HFF-Myc (cell line): ENCODE measurements at regions not wholly inside any gene's neighbourhood (a gene's known extent, or its start where the extent isn't known, plus 50 kb on each side); places are given as distances from the start of the nearest gene placed in this dataset.

Experiments used
- DNase-seq: peaks from one replicate; pipeline ENCODE4 v3.0.0-alpha.2; 2011; ENCODE audit warnings: low read depth; ENCODE audit errors: extremely low read depth
- H3K4me3 ChIP-seq: replicated peaks from 2 replicates; pipeline ENCODE4 v1.5.1; 2011; ENCODE audit warnings: low read depth, mild to moderate bottlenecking, control low read depth, low read length
- CTCF ChIP-seq: IDR thresholded peaks from 2 replicates; pipeline ENCODE4 v1.5.1; 2012; ENCODE audit warnings: mild to moderate bottlenecking, low read depth, low read length, control low read depth; ENCODE audit errors: missing control alignments

DNA sequence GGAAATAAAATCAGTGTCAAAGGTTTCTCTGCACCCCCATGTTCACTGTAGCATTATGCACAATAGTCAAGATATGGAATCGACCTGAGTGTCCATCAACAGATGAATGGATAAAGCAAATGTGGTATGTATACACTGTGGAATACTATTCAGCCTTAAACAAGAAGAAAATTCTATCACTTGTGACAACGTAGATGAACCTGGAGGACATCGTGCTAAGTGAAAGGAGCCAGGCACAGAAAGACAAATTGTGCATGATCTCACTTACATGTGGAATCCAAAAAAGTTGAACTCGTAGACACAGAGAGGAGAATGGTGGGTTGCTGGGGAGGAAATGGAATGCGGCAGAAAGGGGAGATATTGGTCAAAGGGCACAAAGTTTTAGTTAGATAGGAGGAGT, 136.3 kb upstream of the ESR1 start:
- TF ChIP-seq CTCF: no peak
- no peak for DNase-seq
- H3K4me3 ChIP-seq: no peak overlapping the region

GRCh38 chr6:151674578-151674977, 132.9 kb upstream of the ESR1 start:
- TF ChIP-seq CTCF: no peak
- no peak for DNase-seq
- no peak overlapping the region for H3K4me3 ChIP-seq

GRCh38 chr6:151675746-151676459, 131.6 kb upstream of the ESR1 start:
- H3K4me3 ChIP-seq: no peak overlapping the region
- no peak for DNase-seq
- peak; percentile 81 for TF ChIP-seq CTCF

GRCh38 chr6:151676460-151676945, 131.0 kb upstream of the ESR1 start:
- TF ChIP-seq CTCF: no peak
- no peak for DNase-seq
- no peak overlapping the region for H3K4me3 ChIP-seq

- DNase-seq: no peak
- no peak for TF ChIP-seq CTCF
- no peak overlapping the region for H3K4me3 ChIP-seq
These were observed 130.1 kb upstream of the ESR1 start for GRCh38 chr6:151677404-151677803.

- no peak for TF ChIP-seq CTCF
- DNase-seq: peak; percentile 91
These were observed 128.4 kb upstream of the ESR1 start for GRCh38 chr6:151679081-151679480.

GRCh38 chr6:151679941-151680340, 127.5 kb upstream of the ESR1 start:
- DNase-seq: no peak
- TF ChIP-seq CTCF: no peak
- no peak overlapping the region for H3K4me3 ChIP-seq

More at GRCh38 chr6:151679081-151679480, 128.4 kb upstream of the ESR1 start:
- no peak overlapping the region for H3K4me3 ChIP-seq
